IMR-90 (cell line): ENCODE measurements at regions not wholly inside any gene's neighbourhood (a gene's known extent, or its start where the extent isn't known, plus 50 kb on each side); places are given as distances from the start of the nearest gene placed in this dataset.

Experiments used
- ATAC-seq: fragments of 200-7000 bp; cut with Tn5 transposase; 2 replicates; pipeline ENCODE4 v1.9.1; 2020; ENCODE audit warnings: low read depth, mild to moderate bottlenecking, moderate library complexity
- BruUV-seq: library from RNA; stranded (reverse); fragments of 400-500 nt; replicated peaks from 2 replicates; lab custom pipeline; 2021; lab: Mats Ljungman, UMichigan
- CTCF ChIA-PET: fragments of 300-600 bp; formaldehyde crosslinking; extraction: SDS; loops from one replicate; lab custom pipeline; 2021; ENCODE audit warnings: antibody characterized with exemption; lab: Yijun Ruan, JAX
- POLR2A ChIA-PET: fragments of 300-600 bp; sonication (Branson Sonifier 250); formaldehyde crosslinking; loops from one replicate; lab custom pipeline; 2022; ENCODE audit warnings: antibody characterized with exemption; ENCODE audit not compliant: unreplicated experiment; lab: Charles Lee
- DNase-seq: peaks from one replicate; pipeline ENCODE4 v3.0.0; 2013
- H2AFZ ChIP-seq: replicated peaks from 2 replicates; pipeline ENCODE3; 2013; ENCODE audit warnings: low read length, mild to moderate bottlenecking; ENCODE audit not compliant: poor library complexity
- H2AK5ac ChIP-seq: 2 replicates; pipeline ENCODE4 v1.6.1; 2013; ENCODE audit warnings: low read depth, low read length, inconsistent platforms
- H2AK9ac ChIP-seq: replicated peaks from 2 replicates; pipeline ENCODE3; 2013; ENCODE audit warnings: mild to moderate bottlenecking, low read depth, low read length, moderate library complexity; ENCODE audit not compliant: poor library complexity
- H2BK120ac ChIP-seq: 2 replicates; pipeline ENCODE4 v1.6.1; 2013; ENCODE audit warnings: low read depth, low read length, inconsistent platforms
- H2BK15ac ChIP-seq: 3 replicates; pipeline ENCODE4 v1.6.1; 2013; ENCODE audit warnings: low read depth, low read length, inconsistent platforms
- H2BK20ac ChIP-seq: 2 replicates; pipeline ENCODE4 v1.6.1; 2013; ENCODE audit warnings: low read depth, mild to moderate bottlenecking, inconsistent platforms, low read length, moderate library complexity
- H2BK5ac ChIP-seq: 2 replicates; pipeline ENCODE4 v1.6.1; 2013; ENCODE audit warnings: mild to moderate bottlenecking, low read depth, low read length, inconsistent platforms; ENCODE audit not compliant: poor library complexity, severe bottlenecking
- H3K14ac ChIP-seq: replicated peaks from 2 replicates; pipeline ENCODE4 v1.6.1; 2013; ENCODE audit warnings: low read depth, low read length, inconsistent platforms
- H3K18ac ChIP-seq: 2 replicates; pipeline ENCODE4 v1.6.1; 2013; ENCODE audit warnings: low read depth, low read length, control low read depth
- H3K23ac ChIP-seq: 2 replicates; pipeline ENCODE4 v1.6.1; 2013; ENCODE audit warnings: low read depth, low read length, inconsistent platforms
- H3K27ac ChIP-seq: 2 replicates; pipeline ENCODE4 v1.5.1; 2013; ENCODE audit warnings: mild to moderate bottlenecking, control low read depth, low read length; ENCODE audit not compliant: insufficient read depth
- H3K27me3 ChIP-seq: 2 replicates; pipeline ENCODE4 v1.6.1; 2013; ENCODE audit warnings: low read length; ENCODE audit not compliant: control insufficient read depth, insufficient read depth
- H3K36me3 ChIP-seq: 2 replicates; pipeline ENCODE4 v1.6.1; 2013; ENCODE audit warnings: low read length, mixed read lengths; ENCODE audit not compliant: control insufficient read depth, insufficient read depth
- H3K4ac ChIP-seq: 2 replicates; pipeline ENCODE4 v1.6.1; 2013; ENCODE audit warnings: low read depth, low read length, inconsistent platforms
- H3K4me1 ChIP-seq: 2 replicates; pipeline ENCODE4 v1.6.1; 2013; ENCODE audit warnings: low read length, mixed read lengths; ENCODE audit not compliant: control insufficient read depth, insufficient read depth
- H3K4me2 ChIP-seq: 2 replicates; pipeline ENCODE4 v1.6.1; 2013; ENCODE audit warnings: low read depth, mild to moderate bottlenecking, control low read depth, low read length, moderate library complexity
- H3K4me3 ChIP-seq: 2 replicates; pipeline ENCODE4 v1.5.1; 2013; ENCODE audit warnings: low read depth, mild to moderate bottlenecking, control low read depth, low read length, moderate library complexity; ENCODE audit not compliant: insufficient read depth
- H3K56ac ChIP-seq: 2 replicates; pipeline ENCODE4 v1.6.1; 2013; ENCODE audit warnings: low read length, inconsistent platforms; ENCODE audit not compliant: insufficient read depth; ENCODE audit errors: extremely low read depth
- H3K79me1 ChIP-seq, 2 experiments: 2 replicates each; pipeline ENCODE4 v1.6.1; 2013; ENCODE audit warnings: low read length in 2 of 2, inconsistent platforms in 1 of 2, low read depth in 1 of 2
- H3K9ac ChIP-seq: 2 replicates; pipeline ENCODE4 v1.6.1; 2013; ENCODE audit warnings: low read depth, low read length, control low read depth
- H3K9me1 ChIP-seq: 2 replicates; pipeline ENCODE4 v1.6.1; 2013; ENCODE audit warnings: low read length, inconsistent platforms; ENCODE audit not compliant: insufficient read depth
- H3K9me3 ChIP-seq: 2 replicates; pipeline ENCODE4 v1.6.1; 2013; ENCODE audit warnings: low read length; ENCODE audit not compliant: control insufficient read depth, insufficient read depth
- H4K20me1 ChIP-seq: 2 replicates; pipeline ENCODE4 v1.6.1; 2013; ENCODE audit warnings: low read length, inconsistent platforms; ENCODE audit not compliant: insufficient read depth
- H4K5ac ChIP-seq: 2 replicates; pipeline ENCODE4 v1.6.1; 2013; ENCODE audit warnings: mild to moderate bottlenecking, low read depth, low read length, control low read depth
- H4K8ac ChIP-seq, 2 experiments: 2 replicates each; pipeline ENCODE4 v1.6.1; 2013; ENCODE audit warnings: low read depth in 2 of 2, low read length in 2 of 2, control low read depth in 1 of 2, inconsistent platforms in 1 of 2
- H4K91ac ChIP-seq: 2 replicates; pipeline ENCODE4 v1.6.1; 2013; ENCODE audit warnings: low read depth, low read length, inconsistent platforms; ENCODE audit not compliant: insufficient read depth
- BHLHE40 ChIP-seq: fragments of 150-350 bp; IDR thresholded peaks from 2 replicates; pipeline ENCODE4 v1.6.1; 2016; ENCODE audit warnings: mild to moderate bottlenecking, low read depth, low read length
- CEBPB ChIP-seq: IDR thresholded peaks from 2 replicates; pipeline ENCODE4 v1.6.1; 2012; ENCODE audit warnings: low read depth, low read length, improper control_type of control experiment
- CHD1 ChIP-seq: IDR thresholded peaks from 2 replicates; pipeline ENCODE4 v1.6.1; 2012; ENCODE audit warnings: low read depth, low read length, improper control_type of control experiment
- FOS ChIP-seq: fragments of 150-350 bp; IDR thresholded peaks from 2 replicates; pipeline ENCODE4 v1.6.1; 2016; ENCODE audit warnings: low read depth, low read length
- MAFK ChIP-seq: IDR thresholded peaks from 2 replicates; pipeline ENCODE4 v1.6.1; 2012; ENCODE audit warnings: low read depth, low read length, improper control_type of control experiment
- MAZ ChIP-seq: IDR thresholded peaks from 2 replicates; pipeline ENCODE4 v1.6.1; 2012; ENCODE audit warnings: low read depth, mild to moderate bottlenecking, low read length, improper control_type of control experiment, moderate library complexity, borderline replicate concordance
- RAD21 ChIP-seq: IDR thresholded peaks from 2 replicates; pipeline ENCODE4 v1.6.1; 2012; ENCODE audit warnings: low read length, improper control_type of control experiment
- RCOR1 ChIP-seq: IDR thresholded peaks from 2 replicates; pipeline ENCODE4 v1.6.1; 2012; ENCODE audit warnings: mild to moderate bottlenecking, low read length, improper control_type of control experiment; ENCODE audit not compliant: insufficient replicate concordance
- RFX5 ChIP-seq: IDR thresholded peaks from 2 replicates; pipeline ENCODE4 v1.8.0; 2012; ENCODE audit warnings: low read depth, mild to moderate bottlenecking, low read length, moderate library complexity
- WGBS, 2 experiments: methylation state at CpG; one replicate each; pipeline versions ENCODE4 v1.1.5 to v1.1.7; 2013; ENCODE audit warnings: missing lambda C conversion rate in 2 of 2; ENCODE audit not compliant: insufficient read length in 1 of 2; ENCODE audit errors: extremely low coverage in 2 of 2; 5-methylcytosine and 5-hydroxymethylcytosine counted together
- dilution Hi-C: fragments of 300-500 bp; cut with HindIII; formaldehyde crosslinking; loops from one replicate; pipeline ENCODE4 v1.14.3; 2018; ENCODE audit warnings: low sequenced_read_pairs; ENCODE audit not compliant: unreplicated experiment
- in situ Hi-C: fragments of 300-500 bp; cut with MboI; formaldehyde crosslinking; loops from 3 replicates; pipeline ENCODE4 v1.14.3; 2019; ENCODE audit warnings: low sequenced_read_pairs, inconsistent platforms, mixed read lengths
- intact Hi-C: fragments of 100-400 bp; cut with micrococcal nuclease; formaldehyde crosslinking; loops from 2 replicates; pipeline ENCODE4 v1.10.0; 2022
- TF ChIP-seq, protein P1 (sequence below): fragments of 150-350 bp; IDR thresholded peaks from 2 replicates; pipeline ENCODE4 v1.6.1; 2016; ENCODE audit warnings: low read depth, mild to moderate bottlenecking, low read length, moderate library complexity, borderline replicate concordance
- TF ChIP-seq, protein P2 (sequence below): fragments of 150-350 bp; IDR thresholded peaks from 2 replicates; pipeline ENCODE4 v1.6.1; 2017; ENCODE audit warnings: mild to moderate bottlenecking, antibody characterized with exemption, low read length, low read depth

DNA sequence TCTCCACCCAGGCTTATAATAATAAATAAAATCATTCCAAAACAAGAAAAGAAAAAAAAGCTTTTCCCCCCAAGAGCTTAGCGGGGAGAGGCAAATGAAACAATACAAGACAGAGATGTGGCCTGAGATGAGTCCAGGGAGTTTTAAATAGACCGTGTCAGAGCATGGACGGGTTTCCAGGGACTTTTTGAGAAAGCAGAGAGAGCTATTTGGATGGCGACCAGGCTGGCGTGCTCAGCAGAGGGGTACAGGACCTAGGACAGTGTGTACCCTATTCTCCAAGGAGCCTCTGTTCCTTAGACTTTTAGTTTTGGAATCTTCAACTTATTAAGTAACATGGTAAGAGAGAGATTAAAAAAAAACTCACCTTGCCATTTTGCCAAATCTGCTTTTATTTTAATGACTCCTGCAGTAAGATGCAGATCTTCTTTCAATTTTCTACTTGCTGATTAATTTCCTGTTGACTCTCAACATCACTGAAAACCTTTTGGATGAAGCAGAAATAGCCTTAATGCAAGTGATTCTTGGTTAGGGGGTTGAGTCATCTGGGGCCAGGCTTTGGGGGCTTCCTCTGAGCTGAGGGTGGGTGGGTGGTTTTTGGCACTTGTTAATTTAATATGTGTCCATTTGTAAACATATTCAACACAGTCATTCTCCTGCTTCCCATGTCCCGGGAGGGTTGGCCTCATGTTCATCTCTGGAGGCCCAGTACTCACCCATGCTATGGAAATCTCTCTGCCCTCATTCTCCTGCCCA is 49.6 kb upstream of the OSMR start:
- peaks cover 3% of the 10 kb centered on the region for H3K4me1 ChIP-seq
- no peak overlapping the region for H3K9ac ChIP-seq
- in situ Hi-C loops (no loop called here), intact Hi-C loops (no loop called here), dilution Hi-C loops (no loop called here)
- no peak overlapping the region for H4K8ac ChIP-seq
- no peak overlapping the region for H3K4me2 ChIP-seq
- peaks cover 3% of the 10 kb centered on the region; the same call in 1 of the 2 replicates for H3K27me3 ChIP-seq
- ChIA-PET CTCF (interaction anchor here (0.6 kb wide), 1 partner anchor 1726 kb away, joined by 4 read pairs; no protein-coding TSS in a partner anchor), POLR2A (no interaction called here)
- no peak overlapping the region; the same call in 1 of the 2 replicates for H3K14ac ChIP-seq
- H2BK15ac ChIP-seq, result no peak overlapping the region
- H3K56ac ChIP-seq, result no peak overlapping the region
- no peak overlapping the region for H3K4ac ChIP-seq
- ATAC-seq (peak; percentile 27), DNase-seq (peak; percentile 69)
- no peaks in the 10 kb centered on the region for H3K79me1 ChIP-seq
- H3K9me3 ChIP-seq, result no peaks in the 10 kb centered on the region
- H2AFZ ChIP-seq, result no peak overlapping the region
- no peaks in the 10 kb centered on the region for H3K36me3 ChIP-seq
- no peak overlapping the region for H3K4me3 ChIP-seq
- H2BK5ac ChIP-seq, result no peak overlapping the region
- H2BK20ac ChIP-seq, result peak overlapping the region; percentile 1; the same call in 1 of the 2 replicates
- H4K20me1 ChIP-seq, result no peaks in the 10 kb centered on the region
- no TSS peak for BruUV-seq
- H2AK9ac ChIP-seq, result no peak overlapping the region
- no peak overlapping the region for H3K18ac ChIP-seq
- no peak overlapping the region for H4K91ac ChIP-seq
- H4K5ac ChIP-seq, result no peak overlapping the region
- H3K23ac ChIP-seq, result no peak overlapping the region
- H2BK120ac ChIP-seq, result no peak overlapping the region
- WGBS, 2 experiments, result 69% methylated on average over 5 of the region's 6 CpGs; no CpG with 5 or more reads in 1 of the 2 experiments
- 0 out of 2 replicates have a peak overlapping the region, but pooled peaks have one; percentile 4 for H2AK5ac ChIP-seq
- H3K27ac ChIP-seq, result no peak overlapping the region
- H3K9me1 ChIP-seq, result no peaks in the 10 kb centered on the region
- TF ChIP-seq RFX5 (no peak), CEBPB (no peak), MAZ (no peak), MAFK (no peak), RCOR1 (no peak), FOS (no peak), CHD1 (no peak), RAD21 (no peak), BHLHE40 (no peak)
- TF ChIP-seq, protein P1, sequence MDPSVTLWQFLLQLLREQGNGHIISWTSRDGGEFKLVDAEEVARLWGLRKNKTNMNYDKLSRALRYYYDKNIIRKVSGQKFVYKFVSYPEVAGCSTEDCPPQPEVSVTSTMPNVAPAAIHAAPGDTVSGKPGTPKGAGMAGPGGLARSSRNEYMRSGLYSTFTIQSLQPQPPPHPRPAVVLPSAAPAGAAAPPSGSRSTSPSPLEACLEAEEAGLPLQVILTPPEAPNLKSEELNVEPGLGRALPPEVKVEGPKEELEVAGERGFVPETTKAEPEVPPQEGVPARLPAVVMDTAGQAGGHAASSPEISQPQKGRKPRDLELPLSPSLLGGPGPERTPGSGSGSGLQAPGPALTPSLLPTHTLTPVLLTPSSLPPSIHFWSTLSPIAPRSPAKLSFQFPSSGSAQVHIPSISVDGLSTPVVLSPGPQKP, result no peak
- TF ChIP-seq, protein P2, sequence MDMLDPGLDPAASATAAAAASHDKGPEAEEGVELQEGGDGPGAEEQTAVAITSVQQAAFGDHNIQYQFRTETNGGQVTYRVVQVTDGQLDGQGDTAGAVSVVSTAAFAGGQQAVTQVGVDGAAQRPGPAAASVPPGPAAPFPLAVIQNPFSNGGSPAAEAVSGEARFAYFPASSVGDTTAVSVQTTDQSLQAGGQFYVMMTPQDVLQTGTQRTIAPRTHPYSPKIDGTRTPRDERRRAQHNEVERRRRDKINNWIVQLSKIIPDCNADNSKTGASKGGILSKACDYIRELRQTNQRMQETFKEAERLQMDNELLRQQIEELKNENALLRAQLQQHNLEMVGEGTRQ, result no peak
